ENCODE measurements at regions not wholly inside any gene's neighbourhood (a gene's known extent, or its start where the extent isn't known, plus 50 kb on each side); places are given as distances from the start of the nearest gene placed in this dataset.

- TF ChIP-seq, protein P1, sequence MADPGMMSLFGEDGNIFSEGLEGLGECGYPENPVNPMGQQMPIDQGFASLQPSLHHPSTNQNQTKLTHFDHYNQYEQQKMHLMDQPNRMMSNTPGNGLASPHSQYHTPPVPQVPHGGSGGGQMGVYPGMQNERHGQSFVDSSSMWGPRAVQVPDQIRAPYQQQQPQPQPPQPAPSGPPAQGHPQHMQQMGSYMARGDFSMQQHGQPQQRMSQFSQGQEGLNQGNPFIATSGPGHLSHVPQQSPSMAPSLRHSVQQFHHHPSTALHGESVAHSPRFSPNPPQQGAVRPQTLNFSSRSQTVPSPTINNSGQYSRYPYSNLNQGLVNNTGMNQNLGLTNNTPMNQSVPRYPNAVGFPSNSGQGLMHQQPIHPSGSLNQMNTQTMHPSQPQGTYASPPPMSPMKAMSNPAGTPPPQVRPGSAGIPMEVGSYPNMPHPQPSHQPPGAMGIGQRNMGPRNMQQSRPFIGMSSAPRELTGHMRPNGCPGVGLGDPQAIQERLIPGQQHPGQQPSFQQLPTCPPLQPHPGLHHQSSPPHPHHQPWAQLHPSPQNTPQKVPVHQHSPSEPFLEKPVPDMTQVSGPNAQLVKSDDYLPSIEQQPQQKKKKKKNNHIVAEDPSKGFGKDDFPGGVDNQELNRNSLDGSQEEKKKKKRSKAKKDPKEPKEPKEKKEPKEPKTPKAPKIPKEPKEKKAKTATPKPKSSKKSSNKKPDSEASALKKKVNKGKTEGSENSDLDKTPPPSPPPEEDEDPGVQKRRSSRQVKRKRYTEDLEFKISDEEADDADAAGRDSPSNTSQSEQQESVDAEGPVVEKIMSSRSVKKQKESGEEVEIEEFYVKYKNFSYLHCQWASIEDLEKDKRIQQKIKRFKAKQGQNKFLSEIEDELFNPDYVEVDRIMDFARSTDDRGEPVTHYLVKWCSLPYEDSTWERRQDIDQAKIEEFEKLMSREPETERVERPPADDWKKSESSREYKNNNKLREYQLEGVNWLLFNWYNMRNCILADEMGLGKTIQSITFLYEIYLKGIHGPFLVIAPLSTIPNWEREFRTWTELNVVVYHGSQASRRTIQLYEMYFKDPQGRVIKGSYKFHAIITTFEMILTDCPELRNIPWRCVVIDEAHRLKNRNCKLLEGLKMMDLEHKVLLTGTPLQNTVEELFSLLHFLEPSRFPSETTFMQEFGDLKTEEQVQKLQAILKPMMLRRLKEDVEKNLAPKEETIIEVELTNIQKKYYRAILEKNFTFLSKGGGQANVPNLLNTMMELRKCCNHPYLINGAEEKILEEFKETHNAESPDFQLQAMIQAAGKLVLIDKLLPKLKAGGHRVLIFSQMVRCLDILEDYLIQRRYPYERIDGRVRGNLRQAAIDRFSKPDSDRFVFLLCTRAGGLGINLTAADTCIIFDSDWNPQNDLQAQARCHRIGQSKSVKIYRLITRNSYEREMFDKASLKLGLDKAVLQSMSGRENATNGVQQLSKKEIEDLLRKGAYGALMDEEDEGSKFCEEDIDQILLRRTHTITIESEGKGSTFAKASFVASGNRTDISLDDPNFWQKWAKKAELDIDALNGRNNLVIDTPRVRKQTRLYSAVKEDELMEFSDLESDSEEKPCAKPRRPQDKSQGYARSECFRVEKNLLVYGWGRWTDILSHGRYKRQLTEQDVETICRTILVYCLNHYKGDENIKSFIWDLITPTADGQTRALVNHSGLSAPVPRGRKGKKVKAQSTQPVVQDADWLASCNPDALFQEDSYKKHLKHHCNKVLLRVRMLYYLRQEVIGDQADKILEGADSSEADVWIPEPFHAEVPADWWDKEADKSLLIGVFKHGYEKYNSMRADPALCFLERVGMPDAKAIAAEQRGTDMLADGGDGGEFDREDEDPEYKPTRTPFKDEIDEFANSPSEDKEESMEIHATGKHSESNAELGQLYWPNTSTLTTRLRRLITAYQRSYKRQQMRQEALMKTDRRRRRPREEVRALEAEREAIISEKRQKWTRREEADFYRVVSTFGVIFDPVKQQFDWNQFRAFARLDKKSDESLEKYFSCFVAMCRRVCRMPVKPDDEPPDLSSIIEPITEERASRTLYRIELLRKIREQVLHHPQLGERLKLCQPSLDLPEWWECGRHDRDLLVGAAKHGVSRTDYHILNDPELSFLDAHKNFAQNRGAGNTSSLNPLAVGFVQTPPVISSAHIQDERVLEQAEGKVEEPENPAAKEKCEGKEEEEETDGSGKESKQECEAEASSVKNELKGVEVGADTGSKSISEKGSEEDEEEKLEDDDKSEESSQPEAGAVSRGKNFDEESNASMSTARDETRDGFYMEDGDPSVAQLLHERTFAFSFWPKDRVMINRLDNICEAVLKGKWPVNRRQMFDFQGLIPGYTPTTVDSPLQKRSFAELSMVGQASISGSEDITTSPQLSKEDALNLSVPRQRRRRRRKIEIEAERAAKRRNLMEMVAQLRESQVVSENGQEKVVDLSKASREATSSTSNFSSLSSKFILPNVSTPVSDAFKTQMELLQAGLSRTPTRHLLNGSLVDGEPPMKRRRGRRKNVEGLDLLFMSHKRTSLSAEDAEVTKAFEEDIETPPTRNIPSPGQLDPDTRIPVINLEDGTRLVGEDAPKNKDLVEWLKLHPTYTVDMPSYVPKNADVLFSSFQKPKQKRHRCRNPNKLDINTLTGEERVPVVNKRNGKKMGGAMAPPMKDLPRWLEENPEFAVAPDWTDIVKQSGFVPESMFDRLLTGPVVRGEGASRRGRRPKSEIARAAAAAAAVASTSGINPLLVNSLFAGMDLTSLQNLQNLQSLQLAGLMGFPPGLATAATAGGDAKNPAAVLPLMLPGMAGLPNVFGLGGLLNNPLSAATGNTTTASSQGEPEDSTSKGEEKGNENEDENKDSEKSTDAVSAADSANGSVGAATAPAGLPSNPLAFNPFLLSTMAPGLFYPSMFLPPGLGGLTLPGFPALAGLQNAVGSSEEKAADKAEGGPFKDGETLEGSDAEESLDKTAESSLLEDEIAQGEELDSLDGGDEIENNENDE (IDR thresholded peaks at IDR 0.05; ENCODE audit: insufficient replicate concordance, low read length): no peak
- no peak for TF ChIP-seq FOSL1 (IDR thresholded peaks at IDR 0.05; ENCODE audit: insufficient read depth, low read depth, low read length)
- TF ChIP-seq SIX5 (IDR thresholded peaks at IDR 0.05; ENCODE audit: low read depth, low read length): no peak
- TF ChIP-seq CTBP2 (IDR thresholded peaks at IDR 0.05; ENCODE audit: borderline replicate concordance, insufficient read depth, insufficient read length, low read length): no peak
- TF ChIP-seq POLR2A (IDR thresholded peaks at IDR 0.05; ENCODE audit: control extremely low read depth in 1 of 2, low read depth in 2 of 2, low read length in 2 of 2): no peak
- no peak for TF ChIP-seq HDAC2 (IDR thresholded peaks at IDR 0.05; ENCODE audit: borderline replicate concordance in 1 of 2, low read depth in 2 of 2, low read length in 2 of 2)
- TF ChIP-seq SP4 (IDR thresholded peaks at IDR 0.05; ENCODE audit: low read length): no peak
- TF ChIP-seq BRCA1 (IDR thresholded peaks at IDR 0.05; ENCODE audit: low read depth, low read length): no peak
Observed at GRCh38 chr20:39986173-39986904, 702.7 kb downstream of the MAFB start (continued).
